ENCODE measurements at regions not wholly inside any gene's neighbourhood (a gene's known extent, or its start where the extent isn't known, plus 50 kb on each side); places are given as distances from the start of the nearest gene placed in this dataset.

DNA sequence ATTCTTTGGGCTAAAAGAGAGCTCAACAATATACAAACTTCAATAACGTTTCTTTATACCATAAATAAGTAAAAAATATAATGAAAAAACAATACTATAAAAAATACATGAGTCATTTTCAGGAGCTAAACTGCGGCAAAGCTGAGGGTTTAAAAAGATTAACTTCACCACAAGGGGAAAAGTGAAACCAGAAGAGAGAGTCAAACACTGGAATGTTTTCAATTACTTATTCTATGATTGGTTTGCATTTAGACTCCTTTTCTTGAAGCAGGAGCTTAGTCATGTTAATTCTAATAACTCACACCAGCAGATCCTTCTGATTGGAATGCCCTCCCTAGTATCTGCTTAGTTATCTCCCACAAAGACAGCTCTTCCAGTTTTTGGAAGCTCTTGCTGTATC is 627.3 kb downstream of the UTRN start (continued):
- no peak for TF ChIP-seq ZNF331 (CRISPR knock-in tag; IDR thresholded peaks at IDR 0.05; ENCODE audit: low read depth)
- TF ChIP-seq ETS1 (IDR thresholded peaks at IDR 0.05) = no peak
- no peak for TF ChIP-seq EZH2phosphoT487 (IDR thresholded peaks at IDR 0.05; ENCODE audit: unreplicated experiment)
- TF ChIP-seq NANOG (IDR thresholded peaks at IDR 0.05; ENCODE audit: borderline replicate concordance) = no peak
- TF ChIP-seq EZH2 (IDR thresholded peaks at IDR 0.05; ENCODE audit: low read depth, unreplicated experiment) = no peak
- TF ChIP-seq CREB1 (CRISPR knock-in tag; IDR thresholded peaks at IDR 0.05; ENCODE audit: low read depth) = no peak
- TF ChIP-seq CTCF (conservative IDR thresholded peaks at IDR 0.05; ENCODE audit: low read depth in 2 of 2) = no peak
- TF ChIP-seq POLR2AphosphoS5 (IDR thresholded peaks at IDR 0.05; ENCODE audit: low read depth) = no peak
- no peak for TF ChIP-seq STAT1 (IDR thresholded peaks at IDR 0.05; ENCODE audit: unreplicated experiment)
- TF ChIP-seq JUNB (IDR thresholded peaks at IDR 0.05; ENCODE audit: unreplicated experiment) = no peak
- TF ChIP-seq REST (IDR thresholded peaks at IDR 0.05; ENCODE audit: unreplicated experiment) = no peak

DNA sequence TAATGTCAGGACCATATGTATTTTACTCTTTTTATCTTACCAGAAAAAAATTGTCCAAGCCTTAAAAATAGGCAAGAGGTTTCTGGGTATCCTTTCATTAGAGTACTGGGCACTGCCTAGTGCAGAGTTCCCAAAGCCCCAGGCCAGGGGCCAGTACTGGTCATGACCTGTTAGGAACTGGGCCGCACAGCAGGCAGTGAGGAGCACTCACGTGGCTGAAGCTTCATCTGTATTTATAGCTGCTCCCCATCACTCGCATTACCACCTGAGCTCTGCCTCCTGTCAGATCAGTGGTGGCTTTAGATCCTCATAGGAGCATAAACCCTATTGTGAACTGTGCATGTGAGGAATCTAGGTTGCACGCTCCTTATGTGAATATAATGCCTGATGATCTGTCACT is 632.9 kb downstream of the UTRN start:
- DNase-seq (ENCODE audit: low spot score) (no peak), ATAC-seq (no peak)
- Histone ChIP-seq H3K9me2 (ENCODE audit: insufficient read depth) (peaks cover 6% of the 10 kb centered on the region; the same call in 1 of the 2 replicates), H3K4me2 (no peak overlapping the region), H3F3A (replicated peaks; ENCODE audit: low read depth) (no peaks in the 10 kb centered on the region), H3K4me1 (ENCODE audit: insufficient read depth) (peaks cover 19% of the 10 kb centered on the region), H3K4me3 (no peak overlapping the region), H3K27ac (ENCODE audit: low read depth) (no peak overlapping the region), H3K79me2 (replicated peaks; ENCODE audit: insufficient read depth) (no peaks in the 10 kb centered on the region), H3K36me3 (ENCODE audit: insufficient read depth) (peaks cover 6% of the 10 kb centered on the region), H3K27me3 (ENCODE audit: insufficient read depth) (no peaks in the 10 kb centered on the region), H4K20me1 (replicated peaks; ENCODE audit: insufficient read depth) (no peaks in the 10 kb centered on the region), H2AFZ (no peak overlapping the region)
- H3K9me3 Mint-ChIP-seq = peaks cover 6% of the 10 kb centered on the region; the same call in 2 of the 3 replicates
- H3K4me3 Mint-ChIP-seq = no peak overlapping the region
- H3K4me1 Mint-ChIP-seq = peaks cover 23% of the 10 kb centered on the region
- H3K36me3 Mint-ChIP-seq (ENCODE audit: low read depth) = peaks cover 8% of the 10 kb centered on the region; the same call in 2 of the 3 replicates
- H3K27me3 Mint-ChIP-seq (ENCODE audit: insufficient read depth, low read depth, poor library complexity) = peaks cover 3% of the 10 kb centered on the region
- H3K27ac Mint-ChIP-seq = peak overlapping the region; percentile 63; the same call in 1 of the 2 replicates
- no peak for TF ChIP-seq CTCF (conservative IDR thresholded peaks at IDR 0.05; ENCODE audit: low read depth in 2 of 2)
- TF ChIP-seq POLR2AphosphoS5 (IDR thresholded peaks at IDR 0.05; ENCODE audit: low read depth) = no peak
- TF ChIP-seq EZH2 (IDR thresholded peaks at IDR 0.05; ENCODE audit: low read depth, unreplicated experiment) = no peak
- TF ChIP-seq NANOG (IDR thresholded peaks at IDR 0.05; ENCODE audit: borderline replicate concordance) = no peak
- no peak for TF ChIP-seq ZNF331 (CRISPR knock-in tag; IDR thresholded peaks at IDR 0.05; ENCODE audit: low read depth)

Data from GM23338 (cell line).